HL-60 (cell line): ENCODE measurements at regions not wholly inside any gene's neighbourhood (a gene's known extent, or its start where the extent isn't known, plus 50 kb on each side); places are given as distances from the start of the nearest gene placed in this dataset.

Experiments used
- CTCF ChIP-seq: IDR thresholded peaks from one replicate; pipeline ENCODE4 v1.5.1; 2011; ENCODE audit warnings: low read length, control low read depth, inconsistent platforms; ENCODE audit not compliant: insufficient read depth
- GABPA ChIP-seq: IDR thresholded peaks from 2 replicates; pipeline ENCODE4 v1.6.1; 2012; ENCODE audit warnings: low read depth
- POLR2AphosphoS5 ChIP-seq: IDR thresholded peaks from 2 replicates; pipeline ENCODE4 v1.6.1; 2012; ENCODE audit warnings: low read depth

GRCh38 chr3:153639631-153640030 is 477.6 kb downstream of the RAP2B start:
- TF ChIP-seq CTCF = no peak
- TF ChIP-seq GABPA = no peak
- no peak for TF ChIP-seq POLR2AphosphoS5
